Prostate gland (tissue), 2 donors: ENCODE measurements at regions not wholly inside any gene's neighbourhood (a gene's known extent, or its start where the extent isn't known, plus 50 kb on each side); places are given as distances from the start of the nearest gene placed in this dataset.

Source experiments
- DNase-seq: peaks from one replicate; pipeline ENCODE4 v3.0.0-alpha.2; 2019; ENCODE audit warnings: low spot score
- H3K27ac ChIP-seq, 2 donors: fragments of 200-600 bp; sonication (generic); 2 replicates each; pipeline ENCODE4 v1.5.1; 2017 to 2019
- H3K27me3 ChIP-seq: fragments of 200-600 bp; sonication (generic); replicated peaks from 2 replicates; pipeline ENCODE4 v1.5.1; 2019; ENCODE audit not compliant: insufficient read depth
- H3K36me3 ChIP-seq, 2 donors: fragments of 200-600 bp; sonication (generic); 1 replicate in 1 of 2; 2 replicates in 1 of 2; pipeline versions ENCODE4 v1.5.1 to v1.8.1; 2017 to 2019
- H3K4me1 ChIP-seq: fragments of 200-600 bp; sonication (generic); replicated peaks from 2 replicates; pipeline ENCODE4 v1.5.1; 2019
- H3K4me3 ChIP-seq, 2 donors: fragments of 200-600 bp; sonication (generic); 2 replicates each; pipeline ENCODE4 v1.5.1; 2017 to 2019
- H3K9me3 ChIP-seq: fragments of 200-600 bp; sonication (generic); 2 replicates; pipeline ENCODE4 v1.5.1; 2017
- POLR2A ChIP-seq: fragments of 450-650 bp; IDR thresholded peaks from one replicate; pipeline ENCODE4 v1.6.1; 2016; ENCODE audit warnings: antibody characterized with exemption, mild to moderate bottlenecking
- POLR2AphosphoS5 ChIP-seq: sonication (generic); formaldehyde crosslinking; IDR thresholded peaks from one replicate; pipeline ENCODE4 v1.6.1; 2017; ENCODE audit warnings: antibody characterized with exemption
- WGBS: methylation state at CpG from one replicate; pipeline ENCODE4 v1.1.5; 2018; 5-methylcytosine and 5-hydroxymethylcytosine counted together
- intact Hi-C: fragments of 100-400 bp; cut with DNase I; formaldehyde crosslinking; loops from one replicate; pipeline ENCODE4 v1.14.2; 2022
- TF ChIP-seq, protein P1 (sequence below), 4 experiments: fragments of 200-600 bp in 2 of 4; fragments of 450-650 bp in 2 of 4; sonication (generic) in 2 of 4; IDR thresholded peaks; 1 replicate in 3 of 4; 2 replicates in 1 of 4; pipeline ENCODE4 v1.5.1; 2016 to 2019; ENCODE audit warnings: antibody characterized with exemption in 4 of 4, mild to moderate bottlenecking in 2 of 4, moderate library complexity in 2 of 4

DNA sequence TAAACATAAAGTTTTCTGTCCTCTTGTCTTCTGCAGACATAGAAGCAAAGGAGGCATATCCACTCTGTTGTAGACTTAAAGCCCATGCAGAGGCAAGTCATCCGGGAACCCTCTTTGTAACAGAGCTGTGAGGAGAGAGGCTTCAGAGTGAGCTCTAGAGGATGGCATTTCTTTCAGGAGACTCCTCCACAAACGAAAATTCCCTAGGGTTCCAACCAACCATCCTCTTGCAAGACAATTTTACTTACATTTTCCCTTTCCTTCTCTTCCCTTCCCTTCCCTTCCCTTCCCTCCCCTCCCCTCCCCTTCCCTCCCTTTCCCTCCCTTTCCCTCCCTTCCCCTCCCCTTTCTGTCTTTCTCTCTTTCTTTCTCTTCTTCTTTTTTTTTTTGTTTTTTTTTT lies 446.3 kb upstream of the MAP2 start:
- H3K27ac ChIP-seq: no peak overlapping the region

DNA sequence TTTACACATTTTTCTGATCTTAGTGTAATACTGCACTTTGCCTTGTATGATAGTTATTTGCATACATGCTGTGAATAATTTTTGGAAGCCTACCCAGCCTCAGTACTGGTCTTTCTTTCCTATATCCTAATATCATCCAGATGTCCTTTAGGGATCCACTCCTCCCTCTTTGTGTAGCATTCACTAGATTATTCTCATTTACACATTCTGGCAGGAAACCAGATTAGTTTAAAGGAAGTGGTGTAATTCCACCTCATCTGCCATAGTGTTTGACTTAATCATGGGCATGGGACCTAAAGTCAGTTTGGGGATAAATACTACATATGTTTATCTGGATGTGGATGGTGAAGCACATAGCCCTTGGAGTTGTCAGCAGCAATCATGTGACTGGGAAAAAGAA lies 444.9 kb upstream of the MAP2 start:
- Histone ChIP-seq H3K4me3 (no peak overlapping the region), H3K4me1 (no peaks in the 10 kb centered on the region), H3K9me3 (no peaks in the 10 kb centered on the region), H3K27me3 (no peaks in the 10 kb centered on the region), H3K27ac (no peak overlapping the region), H3K36me3 (no peaks in the 10 kb centered on the region)
- intact Hi-C loops: no loop called here
- TF ChIP-seq POLR2A: no peak
- TF ChIP-seq, protein P1, sequence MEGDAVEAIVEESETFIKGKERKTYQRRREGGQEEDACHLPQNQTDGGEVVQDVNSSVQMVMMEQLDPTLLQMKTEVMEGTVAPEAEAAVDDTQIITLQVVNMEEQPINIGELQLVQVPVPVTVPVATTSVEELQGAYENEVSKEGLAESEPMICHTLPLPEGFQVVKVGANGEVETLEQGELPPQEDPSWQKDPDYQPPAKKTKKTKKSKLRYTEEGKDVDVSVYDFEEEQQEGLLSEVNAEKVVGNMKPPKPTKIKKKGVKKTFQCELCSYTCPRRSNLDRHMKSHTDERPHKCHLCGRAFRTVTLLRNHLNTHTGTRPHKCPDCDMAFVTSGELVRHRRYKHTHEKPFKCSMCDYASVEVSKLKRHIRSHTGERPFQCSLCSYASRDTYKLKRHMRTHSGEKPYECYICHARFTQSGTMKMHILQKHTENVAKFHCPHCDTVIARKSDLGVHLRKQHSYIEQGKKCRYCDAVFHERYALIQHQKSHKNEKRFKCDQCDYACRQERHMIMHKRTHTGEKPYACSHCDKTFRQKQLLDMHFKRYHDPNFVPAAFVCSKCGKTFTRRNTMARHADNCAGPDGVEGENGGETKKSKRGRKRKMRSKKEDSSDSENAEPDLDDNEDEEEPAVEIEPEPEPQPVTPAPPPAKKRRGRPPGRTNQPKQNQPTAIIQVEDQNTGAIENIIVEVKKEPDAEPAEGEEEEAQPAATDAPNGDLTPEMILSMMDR (IDR thresholded peaks at IDR 0.05): no peak
- no peak for TF ChIP-seq POLR2AphosphoS5
- no peak for DNase-seq

More for the DNA sequence above, 446.3 kb upstream of the MAP2 start:
- Histone ChIP-seq H3K36me3 (no peaks in the 10 kb centered on the region), H3K4me1 (no peaks in the 10 kb centered on the region), H3K27me3 (no peaks in the 10 kb centered on the region), H3K4me3 (no peak overlapping the region), H3K9me3 (no peaks in the 10 kb centered on the region)
- intact Hi-C loops: no loop called here
- WGBS: 65% methylated on average over 2 of the region's 2 CpGs
- TF ChIP-seq, protein P1 (IDR thresholded peaks at IDR 0.05): no peak
- no peak for TF ChIP-seq POLR2AphosphoS5
- no peak for DNase-seq

DNA sequence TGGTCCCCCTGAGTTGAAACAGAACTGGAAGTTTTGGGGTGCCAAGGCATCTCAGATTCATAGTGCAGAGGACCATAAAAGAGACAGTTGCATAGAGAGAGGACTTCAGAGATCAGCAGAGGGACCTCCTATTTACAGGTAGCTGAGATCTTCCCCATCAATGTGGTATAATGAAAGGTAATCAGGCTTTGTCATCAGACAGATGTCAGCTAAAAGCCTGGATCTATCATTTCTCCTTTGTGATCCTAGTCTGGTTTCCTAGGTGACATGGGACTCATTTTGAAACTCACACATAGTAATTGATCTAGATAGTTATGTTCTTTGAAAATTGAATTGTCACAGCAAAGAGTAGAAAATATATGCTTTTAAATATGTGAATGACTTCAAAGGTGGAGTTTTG lies 443.5 kb upstream of the MAP2 start:
- intact Hi-C loops: no loop called here
- no peaks in the 10 kb centered on the region for H3K4me1 ChIP-seq
- no peak overlapping the region for H3K4me3 ChIP-seq
- no peak for TF ChIP-seq POLR2A
- TF ChIP-seq, protein P1 (IDR thresholded peaks at IDR 0.05): no peak
- TF ChIP-seq POLR2AphosphoS5: no peak
- no peaks in the 10 kb centered on the region for H3K36me3 ChIP-seq
- no peaks in the 10 kb centered on the region for H3K9me3 ChIP-seq
- no peaks in the 10 kb centered on the region for H3K27me3 ChIP-seq
- DNase-seq: no peak
- no peak overlapping the region for H3K27ac ChIP-seq

DNA sequence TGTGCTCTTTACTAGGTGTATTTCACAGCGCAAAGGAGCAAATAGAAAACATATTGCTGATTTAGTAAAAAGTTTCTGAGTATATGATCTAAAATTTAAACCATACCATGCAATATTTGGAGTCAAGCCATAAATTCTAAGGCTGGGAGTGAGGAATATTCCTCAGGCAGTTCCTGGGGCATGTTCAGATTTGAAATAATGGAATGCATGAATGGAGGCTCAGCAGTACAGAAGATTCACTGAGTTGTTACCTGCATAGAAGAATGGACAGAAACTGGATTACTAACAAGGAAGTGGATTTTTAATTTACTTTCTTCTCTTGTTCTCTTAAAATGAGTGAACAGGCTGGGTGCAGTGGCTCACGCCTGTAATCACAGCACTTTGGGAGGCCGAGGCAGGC lies 441.0 kb upstream of the MAP2 start:
- no peak for TF ChIP-seq POLR2A
- TF ChIP-seq, protein P1 (IDR thresholded peaks at IDR 0.05): no peak
- no peak for TF ChIP-seq POLR2AphosphoS5

DNA sequence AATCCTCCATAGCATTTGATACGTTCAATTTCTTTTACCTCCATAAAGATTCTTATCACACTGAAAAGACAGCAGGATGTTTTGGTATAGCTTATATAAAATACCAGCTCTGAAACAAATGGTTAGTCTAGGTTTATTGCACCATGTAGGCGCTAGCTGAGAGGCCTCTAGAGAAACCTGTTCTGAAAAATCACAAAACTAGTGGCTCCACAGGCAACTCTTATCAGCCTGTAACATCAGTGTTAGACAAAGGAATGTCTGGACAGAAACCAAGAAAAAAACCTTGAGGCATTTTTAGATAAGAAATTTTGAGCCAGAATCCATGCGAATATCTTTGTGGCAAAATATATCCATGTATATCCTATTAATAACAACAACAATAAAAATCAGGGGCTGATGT lies 440.4 kb upstream of the MAP2 start:
- Histone ChIP-seq H3K4me1 (no peaks in the 10 kb centered on the region), H3K27ac (no peak overlapping the region), H3K27me3 (no peaks in the 10 kb centered on the region), H3K4me3 (no peak overlapping the region), H3K9me3 (no peaks in the 10 kb centered on the region), H3K36me3 (no peaks in the 10 kb centered on the region)
- intact Hi-C loops: no loop called here
- WGBS: 42% methylated on average over 3 of the region's 3 CpGs
- no peak for DNase-seq
- no peak for TF ChIP-seq POLR2AphosphoS5
- TF ChIP-seq, protein P1 (IDR thresholded peaks at IDR 0.05): no peak
- TF ChIP-seq POLR2A: no peak

More for the DNA sequence above, 441.0 kb upstream of the MAP2 start:
- intact Hi-C loops: no loop called here
- Histone ChIP-seq H3K4me1 (no peaks in the 10 kb centered on the region), H3K9me3 (no peaks in the 10 kb centered on the region), H3K27me3 (no peaks in the 10 kb centered on the region), H3K27ac (no peak overlapping the region), H3K4me3 (no peak overlapping the region), H3K36me3 (no peaks in the 10 kb centered on the region)
- no peak for DNase-seq
- 75% methylated on average over 3 of the region's 3 CpGs for WGBS
